HCT116 (cell line): ENCODE measurements at regions not wholly inside any gene's neighbourhood (a gene's known extent, or its start where the extent isn't known, plus 50 kb on each side); places are given as distances from the start of the nearest gene placed in this dataset.

ENCODE experiments used
- ATAC-seq: fragments of 200-7000 bp; cut with Tn5 transposase; 2 replicates; pipeline ENCODE4 v1.9.1; 2020; ENCODE audit warnings: mild to moderate bottlenecking, moderate library complexity
- BruUV-seq: library from RNA; stranded (reverse); fragments of 400-500 nt; replicated peaks from 2 replicates; lab custom pipeline; 2021; lab: Mats Ljungman, UMichigan
- CTCF ChIA-PET: fragments of 300-600 bp; sonication (Branson Sonifier 250); formaldehyde crosslinking; loops from one replicate; lab custom pipeline; 2021; ENCODE audit warnings: antibody characterized with exemption; lab: Charles Lee
- POLR2A ChIA-PET: fragments of 300-600, 350-600 bp; sonication (Branson Sonifier 250); formaldehyde crosslinking; loops from one replicate; lab custom pipeline; 2021; ENCODE audit warnings: antibody characterized with exemption; lab: Charles Lee
- RAD21 ChIA-PET, 2 experiments: fragments of 300-600 bp; sonication (Branson Sonifier 250); formaldehyde crosslinking; loops; one replicate each; lab custom pipeline; 2023; ENCODE audit warnings: low total read pairs in 2 of 2; ENCODE audit not compliant: uncharacterized antibody in 2 of 2, unreplicated experiment in 2 of 2, low non-redundant PET in 1 of 2; lab: Charles Lee
- DNase-seq: peaks from one replicate; pipeline ENCODE4 v3.0.0-alpha.2; 2010; ENCODE audit warnings: low read depth, low spot score
- H2AFZ ChIP-seq: fragments of 200-600 bp; shearing (Covaris generic), sonication (generic); 2 replicates; pipeline ENCODE4 v1.6.1; 2017; ENCODE audit warnings: low read depth, mixed run types, mixed read lengths, antibody characterized with exemption, low read length; ENCODE audit not compliant: poor library complexity, severe bottlenecking
- H3K27ac ChIP-seq: 2 replicates; pipeline ENCODE4 v1.5.1; 2012; ENCODE audit warnings: low read depth, low read length
- H3K27me3 ChIP-seq: fragments of 200-600 bp; sonication (generic); 2 replicates; pipeline ENCODE4 v1.6.1; 2016; ENCODE audit warnings: mixed run types, low read length, mixed read lengths; ENCODE audit not compliant: insufficient read depth
- H3K36me3 ChIP-seq, 2 experiments: fragments of 200-500 bp in 1 of 2; fragments of 200-600 bp in 1 of 2; sonication (Bioruptor generic) in 1 of 2; sonication (generic) in 1 of 2; 2 replicates each; pipeline versions ENCODE4 v1.5.1 to v1.6.1; 2014 to 2016; ENCODE audit warnings: low read length in 2 of 2, inconsistent platforms in 1 of 2, mixed read lengths in 1 of 2, mixed run types in 1 of 2; ENCODE audit not compliant: insufficient read depth in 2 of 2, control insufficient read depth in 1 of 2
- H3K4me1 ChIP-seq, 2 experiments: fragments of 200-600 bp in 1 of 2; sonication (generic) in 1 of 2; 2 replicates each; pipeline versions ENCODE4 v1.5.1 to v1.6.1; 2012 to 2017; ENCODE audit warnings: low read length in 2 of 2, inconsistent platforms in 1 of 2, mild to moderate bottlenecking in 1 of 2, mixed read lengths in 1 of 2, mixed run types in 1 of 2, moderate library complexity in 1 of 2; ENCODE audit not compliant: insufficient read depth in 2 of 2, control insufficient read depth in 1 of 2
- H3K4me2 ChIP-seq: fragments of 200-600 bp; sonication (generic); 2 replicates; pipeline ENCODE4 v1.6.1; 2017; ENCODE audit warnings: mixed run types, low read length, mixed read lengths
- H3K4me3 ChIP-seq, 2 experiments: fragments of 200-600 bp in 1 of 2; sonication (generic) in 1 of 2; replicated peaks in 1 of 2; 2 replicates each; pipeline ENCODE4 v1.5.1; 2011 to 2016; ENCODE audit warnings: low read length in 2 of 2, control low read depth in 1 of 2, low read depth in 1 of 2, mild to moderate bottlenecking in 1 of 2, mixed read lengths in 1 of 2, mixed run types in 1 of 2
- H3K79me2 ChIP-seq: fragments of 200-600 bp; sonication (generic); 2 replicates; pipeline ENCODE4 v1.6.1; 2017; ENCODE audit warnings: mild to moderate bottlenecking, mixed run types, low read length, moderate library complexity, mixed read lengths; ENCODE audit not compliant: insufficient read depth
- H3K9ac ChIP-seq: fragments of 200-600 bp; sonication (generic); 2 replicates; pipeline ENCODE4 v1.6.1; 2016; ENCODE audit warnings: low read length, mixed read lengths
- H3K9me2 ChIP-seq: fragments of 200-600 bp; sonication (generic), shearing (Covaris generic); 2 replicates; pipeline ENCODE4 v1.6.1; 2017; ENCODE audit warnings: mixed run types, mild to moderate bottlenecking, moderate library complexity; ENCODE audit not compliant: insufficient read depth
- H3K9me3 ChIP-seq, 2 experiments: fragments of 200-500 bp in 1 of 2; fragments of 200-600 bp in 1 of 2; sonication (Bioruptor generic) in 1 of 2; sonication (generic) in 1 of 2; 2 replicates each; pipeline ENCODE4 v1.6.1; 2014 to 2017; ENCODE audit warnings: low read length in 2 of 2, mixed read lengths in 2 of 2, inconsistent platforms in 1 of 2, low read depth in 1 of 2, mild to moderate bottlenecking in 1 of 2, mixed run types in 1 of 2, moderate library complexity in 1 of 2; ENCODE audit not compliant: control insufficient read depth in 1 of 2, insufficient read depth in 1 of 2
- H4K20me1 ChIP-seq: fragments of 200-600 bp; sonication (generic), shearing (Covaris generic); 2 replicates; pipeline ENCODE4 v1.6.1; 2017; ENCODE audit warnings: mixed run types, mild to moderate bottlenecking, moderate library complexity; ENCODE audit not compliant: insufficient read depth
- ATF3 ChIP-seq: IDR thresholded peaks from 2 replicates; pipeline ENCODE4 v1.6.1; 2012
- CEBPB ChIP-seq: IDR thresholded peaks from 2 replicates; pipeline ENCODE4 v1.6.1; 2012; ENCODE audit warnings: low read depth
- CTCF ChIP-seq, 3 experiments: fragments of 200-600 bp in 1 of 3; sonication (generic) in 1 of 3; IDR thresholded peaks in 2 of 3; conservative IDR thresholded peaks in 1 of 3; 2 replicates each; pipeline ENCODE4 v1.5.1; 2012 to 2017; ENCODE audit warnings: low read depth in 2 of 3, low read length in 2 of 3, antibody characterized with exemption in 1 of 3, borderline replicate concordance in 1 of 3, control low read depth in 1 of 3, mild to moderate bottlenecking in 1 of 3, mixed read lengths in 1 of 3, mixed run types in 1 of 3, moderate library complexity in 1 of 3; ENCODE audit not compliant: insufficient read depth in 1 of 3
- EGR1 ChIP-seq: IDR thresholded peaks from 2 replicates; pipeline ENCODE4 v1.6.1; 2012; ENCODE audit warnings: low read depth
- ELF1 ChIP-seq: IDR thresholded peaks from 2 replicates; pipeline ENCODE4 v1.6.1; 2012; ENCODE audit warnings: low read depth, borderline replicate concordance
- EZH2 ChIP-seq: fragments of 200-600 bp; sonication (generic); IDR thresholded peaks from 2 replicates; pipeline ENCODE4 v1.6.1; 2017; ENCODE audit warnings: antibody characterized with exemption, mixed run types
- FOSL1 ChIP-seq: IDR thresholded peaks from 2 replicates; pipeline ENCODE4 v1.6.1; 2012; ENCODE audit warnings: low read depth
- JUND ChIP-seq: IDR thresholded peaks from 2 replicates; pipeline ENCODE4 v1.6.1; 2012
- POLR2A ChIP-seq: IDR thresholded peaks from 2 replicates; pipeline ENCODE4 v1.7.0; 2011; ENCODE audit warnings: borderline replicate concordance; ENCODE audit not compliant: insufficient read depth, insufficient read length; ENCODE audit errors: extremely low read depth
- POLR2AphosphoS5 ChIP-seq: IDR thresholded peaks from 2 replicates; pipeline ENCODE4 v1.6.1; 2011; ENCODE audit warnings: mild to moderate bottlenecking, low read depth, low read length, moderate library complexity
- RAD21 ChIP-seq: IDR thresholded peaks from 2 replicates; pipeline ENCODE4 v1.6.1; 2012; ENCODE audit warnings: low read depth, mild to moderate bottlenecking
- REST ChIP-seq: IDR thresholded peaks from 2 replicates; pipeline ENCODE4 v1.6.1; 2012; ENCODE audit warnings: low read depth
- SIN3A ChIP-seq: IDR thresholded peaks from 2 replicates; pipeline ENCODE4 v1.6.1; 2012; ENCODE audit warnings: low read depth
- SP1 ChIP-seq: IDR thresholded peaks from 2 replicates; pipeline ENCODE4 v1.6.1; 2012; ENCODE audit warnings: low read depth
- SRF ChIP-seq: IDR thresholded peaks from 2 replicates; pipeline ENCODE4 v1.6.1; 2012; ENCODE audit warnings: low read depth
- TCF7L2 ChIP-seq: IDR thresholded peaks from 2 replicates; pipeline ENCODE4 v1.7.0; 2011; ENCODE audit warnings: borderline replicate concordance, inconsistent platforms; ENCODE audit not compliant: insufficient read depth, insufficient read length; ENCODE audit errors: extremely low read depth
- YY1 ChIP-seq: IDR thresholded peaks from 2 replicates; pipeline ENCODE4 v1.6.1; 2011; ENCODE audit warnings: low read length, low read depth, moderate library complexity, mild to moderate bottlenecking; ENCODE audit not compliant: insufficient replicate concordance; ENCODE audit errors: extremely low read depth
- ZBTB33 ChIP-seq: IDR thresholded peaks from 2 replicates; pipeline ENCODE4 v1.6.1; 2011; ENCODE audit warnings: mild to moderate bottlenecking, low read length, moderate library complexity; ENCODE audit not compliant: insufficient replicate concordance; ENCODE audit errors: extremely low read depth
- ZFX ChIP-seq: fragments of 450-650 bp; IDR thresholded peaks from 2 replicates; pipeline ENCODE4 v1.6.1; 2017
- ZNF274 ChIP-seq: fragments of 200-500 bp; sonication (Bioruptor generic); IDR thresholded peaks from 2 replicates; pipeline ENCODE4 v1.6.1; 2014; ENCODE audit warnings: mild to moderate bottlenecking, low read depth, low read length, inconsistent platforms
- intact Hi-C: fragments of 100-400 bp; cut with micrococcal nuclease; formaldehyde crosslinking; loops from 2 replicates; pipeline ENCODE4 v1.10.0; 2022

GRCh38 chr3:144287001-144287400, 315.4 kb downstream of the DIPK2A start:
- ATAC-seq (no peak), DNase-seq (no peak)
- Histone ChIP-seq H3K4me3 (no peak overlapping the region), H3K79me2 (no peaks in the 10 kb centered on the region), H2AFZ (no peak overlapping the region), H3K9ac (no peak overlapping the region), H3K36me3 (no peaks in the 10 kb centered on the region), H3K27me3 (no peaks in the 10 kb centered on the region), H3K9me3 (no peaks in the 10 kb centered on the region), H3K9me2 (no peaks in the 10 kb centered on the region), H3K4me1 (no peaks in the 10 kb centered on the region), H4K20me1 (no peaks in the 10 kb centered on the region), H3K4me2 (no peak overlapping the region), H3K27ac (no peak overlapping the region)
- ChIA-PET CTCF (no interaction called here), POLR2A (no interaction called here), RAD21 (no interaction called here)
- intact Hi-C loops: no loop called here
- BruUV-seq: no TSS peak
- TF ChIP-seq ZFX: no peak
- TF ChIP-seq RAD21: no peak
- no peak for TF ChIP-seq SIN3A
- TF ChIP-seq SP1: no peak
- no peak for TF ChIP-seq ZNF274
- TF ChIP-seq CEBPB: no peak
- no peak for TF ChIP-seq REST
- no peak for TF ChIP-seq ZBTB33
- no peak for TF ChIP-seq YY1
- TF ChIP-seq CTCF (IDR thresholded peaks at IDR 0.05 in 2 of 3, conservative IDR thresholded peaks at IDR 0.05 in 1 of 3; ENCODE audit: borderline replicate concordance in 1 of 3, insufficient read depth in 1 of 3, low read depth in 2 of 3, low read length in 2 of 3): no peak
- TF ChIP-seq JUND: no peak
- TF ChIP-seq SRF: no peak
- no peak for TF ChIP-seq FOSL1
- no peak for TF ChIP-seq EZH2
- no peak for TF ChIP-seq ATF3
- TF ChIP-seq TCF7L2: no peak
- TF ChIP-seq ELF1: no peak
- no peak for TF ChIP-seq POLR2A
- no peak for TF ChIP-seq EGR1
- TF ChIP-seq POLR2AphosphoS5: no peak
